ENCODE measurements at regions not wholly inside any gene's neighbourhood (a gene's known extent, or its start where the extent isn't known, plus 50 kb on each side); places are given as distances from the start of the nearest gene placed in this dataset.

DNA sequence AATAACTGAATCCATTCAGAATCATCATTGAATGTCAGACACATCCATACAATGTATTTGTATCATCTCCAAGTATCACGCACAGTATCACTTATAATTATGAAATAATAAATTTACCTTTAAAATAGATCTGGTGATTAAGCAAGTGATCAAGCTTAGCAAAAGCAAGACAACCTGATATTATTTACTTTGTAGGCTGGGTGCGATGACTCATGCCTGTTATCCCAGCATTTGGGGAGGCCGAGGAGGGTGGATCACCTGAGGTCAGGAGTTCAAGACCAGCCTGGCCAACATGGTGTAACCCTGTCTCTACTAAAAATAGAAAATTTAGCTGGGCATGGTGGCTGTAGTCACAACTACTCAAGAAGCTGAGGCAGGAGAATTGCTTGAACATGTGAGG lies 421.0 kb upstream of the NETO1 start:
- no peaks in the 10 kb centered on the region for H3K9me3 Mint-ChIP-seq
- H3K27me3 ChIP-seq (ENCODE audit: control insufficient read depth, insufficient read depth, low read length, poor library complexity, severe bottlenecking) = no peaks in the 10 kb centered on the region
- H3K4me1 Mint-ChIP-seq = no peaks in the 10 kb centered on the region
- TF ChIP-seq, protein P1, sequence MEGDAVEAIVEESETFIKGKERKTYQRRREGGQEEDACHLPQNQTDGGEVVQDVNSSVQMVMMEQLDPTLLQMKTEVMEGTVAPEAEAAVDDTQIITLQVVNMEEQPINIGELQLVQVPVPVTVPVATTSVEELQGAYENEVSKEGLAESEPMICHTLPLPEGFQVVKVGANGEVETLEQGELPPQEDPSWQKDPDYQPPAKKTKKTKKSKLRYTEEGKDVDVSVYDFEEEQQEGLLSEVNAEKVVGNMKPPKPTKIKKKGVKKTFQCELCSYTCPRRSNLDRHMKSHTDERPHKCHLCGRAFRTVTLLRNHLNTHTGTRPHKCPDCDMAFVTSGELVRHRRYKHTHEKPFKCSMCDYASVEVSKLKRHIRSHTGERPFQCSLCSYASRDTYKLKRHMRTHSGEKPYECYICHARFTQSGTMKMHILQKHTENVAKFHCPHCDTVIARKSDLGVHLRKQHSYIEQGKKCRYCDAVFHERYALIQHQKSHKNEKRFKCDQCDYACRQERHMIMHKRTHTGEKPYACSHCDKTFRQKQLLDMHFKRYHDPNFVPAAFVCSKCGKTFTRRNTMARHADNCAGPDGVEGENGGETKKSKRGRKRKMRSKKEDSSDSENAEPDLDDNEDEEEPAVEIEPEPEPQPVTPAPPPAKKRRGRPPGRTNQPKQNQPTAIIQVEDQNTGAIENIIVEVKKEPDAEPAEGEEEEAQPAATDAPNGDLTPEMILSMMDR (conservative IDR thresholded peaks at IDR 0.05) = no peak
- no peak overlapping the region for H3K4me3 Mint-ChIP-seq
- 79 to 94% methylated on average over 2 of the region's 3 CpGs for WGBS, 2 experiments (ENCODE audit: insufficient coverage in 1 of 2, insufficient read length in 1 of 2)
- H3K27me3 Mint-ChIP-seq (ENCODE audit: insufficient read depth) = no peaks in the 10 kb centered on the region
- H3K4me1 ChIP-seq (ENCODE audit: control insufficient read depth, insufficient read depth, low read length) = no peaks in the 10 kb centered on the region
- no peaks in the 10 kb centered on the region for H3K36me3 Mint-ChIP-seq (ENCODE audit: low read depth)
- DNase-seq = no peak
- H3K9ac ChIP-seq (ENCODE audit: extremely low read depth, low read length, poor library complexity, severe bottlenecking) = no peak overlapping the region
- no peak overlapping the region for H3K27ac Mint-ChIP-seq
- H3K4me3 ChIP-seq (ENCODE audit: low read length) = no peak overlapping the region
- H3K9me3 ChIP-seq (ENCODE audit: control insufficient read depth, low read length) = no peaks in the 10 kb centered on the region
- no peak overlapping the region for H3K27ac ChIP-seq (ENCODE audit: low read depth, low read length)
- H3K36me3 ChIP-seq (ENCODE audit: control insufficient read depth, insufficient read depth, low read length) = no peaks in the 10 kb centered on the region

DNA sequence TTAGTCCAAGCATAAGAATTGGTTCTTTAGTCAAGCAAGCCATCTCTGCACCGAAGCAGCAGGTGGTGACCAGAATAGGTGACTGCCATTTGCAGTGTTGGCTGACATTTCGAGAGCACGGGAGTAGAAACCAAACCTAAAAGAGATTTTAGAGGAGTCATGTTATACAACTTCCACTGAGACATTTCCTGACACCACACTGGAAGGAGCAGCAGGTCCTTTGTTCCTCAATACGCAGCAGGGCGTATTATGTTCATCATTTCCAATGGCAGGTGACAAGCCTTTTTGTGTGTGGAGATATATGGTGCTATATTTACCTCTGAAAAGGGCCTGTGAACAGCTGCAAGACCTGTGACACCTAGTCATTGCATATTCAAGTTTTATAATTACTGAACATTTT lies 418.8 kb upstream of the NETO1 start:
- no peaks in the 10 kb centered on the region for H3K27me3 ChIP-seq (ENCODE audit: control insufficient read depth, insufficient read depth, low read length, poor library complexity, severe bottlenecking)
- Mint-ChIP-seq H3K4me3 (no peak overlapping the region), H3K36me3 (ENCODE audit: low read depth) (no peaks in the 10 kb centered on the region), H3K9me3 (no peaks in the 10 kb centered on the region), H3K4me1 (no peaks in the 10 kb centered on the region), H3K27me3 (ENCODE audit: insufficient read depth) (no peaks in the 10 kb centered on the region), H3K27ac (no peak overlapping the region)
- TF ChIP-seq, protein P1 (conservative IDR thresholded peaks at IDR 0.05) = no peak
- no peaks in the 10 kb centered on the region for H3K9me3 ChIP-seq (ENCODE audit: control insufficient read depth, low read length)
- no peak for DNase-seq
- no peak overlapping the region for H3K4me3 ChIP-seq (ENCODE audit: low read length)
- no peaks in the 10 kb centered on the region for H3K4me1 ChIP-seq (ENCODE audit: control insufficient read depth, insufficient read depth, low read length)
- H3K36me3 ChIP-seq (ENCODE audit: control insufficient read depth, insufficient read depth, low read length) = no peaks in the 10 kb centered on the region
- H3K9ac ChIP-seq (ENCODE audit: extremely low read depth, low read length, poor library complexity, severe bottlenecking) = no peak overlapping the region
- H3K27ac ChIP-seq (ENCODE audit: low read depth, low read length) = no peak overlapping the region
- 93 to 97% methylated on average over 5 of the region's 5 CpGs for WGBS, 2 experiments (ENCODE audit: insufficient coverage in 1 of 2, insufficient read length in 1 of 2)

DNA sequence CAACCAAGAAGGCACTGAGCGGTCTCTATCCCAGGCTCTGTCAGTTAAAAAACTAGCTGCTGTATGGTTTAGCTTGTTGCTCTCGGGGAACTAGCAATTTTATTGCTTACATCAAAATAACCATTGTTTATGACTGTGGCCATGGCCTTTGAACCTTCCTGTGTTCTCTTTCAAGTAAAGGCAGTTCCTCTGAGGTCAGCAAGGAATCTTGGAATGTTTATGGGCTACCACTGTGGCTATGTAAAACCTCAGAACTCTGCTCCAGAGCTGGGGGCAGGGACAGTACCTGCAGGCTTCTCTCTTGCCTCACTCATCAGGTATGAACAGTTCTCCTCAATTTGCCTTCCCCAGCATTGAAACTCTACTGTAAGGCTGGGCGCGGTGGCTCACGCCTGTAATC lies 416.0 kb upstream of the NETO1 start:
- no peak overlapping the region for H3K4me3 Mint-ChIP-seq
- no peaks in the 10 kb centered on the region for H3K27me3 Mint-ChIP-seq (ENCODE audit: insufficient read depth)
- H3K4me1 Mint-ChIP-seq = no peaks in the 10 kb centered on the region
- H3K9me3 Mint-ChIP-seq = no peaks in the 10 kb centered on the region
- TF ChIP-seq, protein P1 (conservative IDR thresholded peaks at IDR 0.05) = no peak
- Histone ChIP-seq H3K9me3 (ENCODE audit: control insufficient read depth, low read length) (no peaks in the 10 kb centered on the region), H3K36me3 (ENCODE audit: control insufficient read depth, insufficient read depth, low read length) (no peaks in the 10 kb centered on the region), H3K27ac (ENCODE audit: low read depth, low read length) (no peak overlapping the region), H3K4me1 (ENCODE audit: control insufficient read depth, insufficient read depth, low read length) (no peaks in the 10 kb centered on the region), H3K27me3 (ENCODE audit: control insufficient read depth, insufficient read depth, low read length, poor library complexity, severe bottlenecking) (no peaks in the 10 kb centered on the region), H3K9ac (ENCODE audit: extremely low read depth, low read length, poor library complexity, severe bottlenecking) (no peak overlapping the region), H3K4me3 (ENCODE audit: low read length) (no peak overlapping the region)
- no peak for DNase-seq
- WGBS, 2 experiments (ENCODE audit: insufficient coverage in 1 of 2, insufficient read length in 1 of 2) = 85 to 96% methylated on average over 4 to 5 of the region's 5 CpGs
- H3K36me3 Mint-ChIP-seq (ENCODE audit: low read depth) = no peaks in the 10 kb centered on the region
- no peak overlapping the region for H3K27ac Mint-ChIP-seq
